Epithelial cell of proximal tubule (primary cell): ENCODE measurements at regions not wholly inside any gene's neighbourhood (a gene's known extent, or its start where the extent isn't known, plus 50 kb on each side); places are given as distances from the start of the nearest gene placed in this dataset.
"Not testable (repeated sequence)": the region's sequence is repeated elsewhere in the genome, so short reads cannot be mapped to it uniquely, and the experiment has no call there.

Experiments
- DNase-seq: peaks from one replicate; pipeline ENCODE4 v3.0.0-alpha.2; 2011; ENCODE audit warnings: low read depth
- H3K4me3 ChIP-seq: 2 replicates; pipeline ENCODE4 v1.5.1; 2011; ENCODE audit warnings: low read depth, mild to moderate bottlenecking, low read length
- CTCF ChIP-seq: conservative IDR thresholded peaks from 2 replicates; pipeline ENCODE4 v1.5.1; 2012; ENCODE audit warnings: low read depth, mild to moderate bottlenecking, low read length

GRCh38 chr18:71038196-71038595 lies 749.4 kb downstream of the SOCS6 start:
- H3K4me3 ChIP-seq = no peak overlapping the region
- no peak for TF ChIP-seq CTCF
- no peak for DNase-seq

GRCh38 chr18:71036783-71037182 lies 747.9 kb downstream of the SOCS6 start:
- no peak for TF ChIP-seq CTCF
- H3K4me3 ChIP-seq = no peak overlapping the region
- peak; percentile 67 for DNase-seq

- not testable (repeated sequence) for DNase-seq, H3K4me3 ChIP-seq
These were observed 742.7 kb downstream of the SOCS6 start for GRCh38 chr18:71031296-71032191.

- H3K4me3 ChIP-seq, DNase-seq: not testable (repeated sequence)
These were observed 741.2 kb downstream of the SOCS6 start for GRCh38 chr18:71030085-71030484.

GRCh38 chr18:71028285-71028762 lies 739.5 kb downstream of the SOCS6 start:
- no peak for TF ChIP-seq CTCF
- no peak overlapping the region for H3K4me3 ChIP-seq
- DNase-seq = no peak

- DNase-seq = no peak
- no peak for TF ChIP-seq CTCF
- H3K4me3 ChIP-seq = no peak overlapping the region
These were observed 738.7 kb downstream of the SOCS6 start for GRCh38 chr18:71027531-71027930.

GRCh38 chr18:71025505-71026225 lies 736.8 kb downstream of the SOCS6 start:
- no peak for DNase-seq
- no peak for TF ChIP-seq CTCF
- no peak overlapping the region for H3K4me3 ChIP-seq
